SK-N-SH treated with all-trans-retinoic acid at 6 μM for 48 hours (cell line): ENCODE measurements at regions not wholly inside any gene's neighbourhood (a gene's known extent, or its start where the extent isn't known, plus 50 kb on each side); places are given as distances from the start of the nearest gene placed in this dataset.
"Not testable (repeated sequence)": the region's sequence is repeated elsewhere in the genome, so short reads cannot be mapped to it uniquely, and the experiment has no call there.

Source experiments
- ARNTL ChIP-seq: fragments of 450-650 bp; formaldehyde crosslinking; IDR thresholded peaks from 2 replicates; pipeline ENCODE4 v1.5.0; 2020; ENCODE audit warnings: low read depth, mild to moderate bottlenecking, moderate library complexity, borderline replicate concordance
- CREB5 ChIP-seq: fragments of 250-450 bp; sonication (Bioruptor Pico); IDR thresholded peaks from 2 replicates; pipeline ENCODE4 v1.5.1; 2020; ENCODE audit warnings: low read depth, mild to moderate bottlenecking, moderate library complexity
- PATZ1 ChIP-seq: fragments of 250-450 bp; sonication (Bioruptor Pico); IDR thresholded peaks from 2 replicates; pipeline ENCODE4 v1.8.0; 2020; ENCODE audit warnings: mild to moderate bottlenecking, moderate library complexity, borderline replicate concordance
- RARB ChIP-seq: fragments of 250-450 bp; sonication (Bioruptor Pico); IDR thresholded peaks from 2 replicates; pipeline ENCODE4 v1.8.0; 2021; ENCODE audit warnings: mild to moderate bottlenecking, moderate library complexity
- TSHZ2 ChIP-seq: fragments of 250-450 bp; sonication (Bioruptor Pico); IDR thresholded peaks from 2 replicates; pipeline ENCODE4 v1.5.0; 2020; ENCODE audit warnings: mild to moderate bottlenecking, moderate library complexity

- not testable (repeated sequence) for TF ChIP-seq RARB; CREB5; ARNTL (CRISPR knock-in tag); PATZ1 (CRISPR knock-in tag); TSHZ2 (CRISPR knock-in tag)
Observed at GRCh38 chr3:127491024-127491305, 99.6 kb downstream of the TPRA1 start.
